Central memory CD4-positive, alpha-beta T cell (primary cell): ENCODE measurements at regions not wholly inside any gene's neighbourhood (a gene's known extent, or its start where the extent isn't known, plus 50 kb on each side); places are given as distances from the start of the nearest gene placed in this dataset.
"Not testable (repeated sequence)": the region's sequence is repeated elsewhere in the genome, so short reads cannot be mapped to it uniquely, and the experiment has no call there.

Source experiments
- DNase-seq: peaks from one replicate; pipeline ENCODE4 v3.0.0; 2022

GRCh38 chr17:77610972-77611521 is 347.5 kb upstream of the TNRC6C start:
- DNase-seq, result no peak

DNA sequence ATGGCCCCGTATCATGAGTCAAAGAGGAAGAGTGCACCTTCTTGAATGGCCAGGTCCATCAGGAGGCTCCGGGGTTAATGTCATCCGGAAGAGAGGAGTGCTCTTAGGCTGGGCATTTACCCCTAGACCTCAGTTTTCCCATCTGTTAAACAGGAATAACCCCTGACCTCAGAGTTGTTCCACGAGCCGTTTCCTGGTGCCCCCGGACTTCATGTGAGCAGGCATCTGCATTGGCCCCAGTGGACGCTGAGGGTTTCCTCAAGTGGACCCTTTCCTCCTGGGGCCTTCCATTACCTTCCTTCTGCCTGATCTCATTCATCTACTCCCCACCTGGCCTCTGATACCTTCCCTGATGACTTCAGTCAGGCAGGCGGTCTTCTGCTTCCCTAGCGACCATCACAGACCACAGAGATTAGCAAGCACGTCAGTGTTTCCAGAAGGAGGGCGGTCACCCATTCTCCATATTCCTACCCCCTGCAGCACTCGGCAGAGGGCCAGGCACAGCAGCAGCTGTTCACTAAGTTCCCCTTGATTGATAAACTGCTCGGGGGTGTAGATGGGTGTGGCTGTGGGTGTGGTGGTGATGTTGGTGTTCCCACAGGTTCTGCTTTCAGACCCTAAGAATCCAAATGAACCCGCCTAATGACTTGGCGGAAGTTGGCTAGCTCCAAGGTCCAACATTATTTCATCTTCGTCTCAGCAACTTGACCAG is 346.6 kb upstream of the TNRC6C start:
- no peak for DNase-seq

DNA sequence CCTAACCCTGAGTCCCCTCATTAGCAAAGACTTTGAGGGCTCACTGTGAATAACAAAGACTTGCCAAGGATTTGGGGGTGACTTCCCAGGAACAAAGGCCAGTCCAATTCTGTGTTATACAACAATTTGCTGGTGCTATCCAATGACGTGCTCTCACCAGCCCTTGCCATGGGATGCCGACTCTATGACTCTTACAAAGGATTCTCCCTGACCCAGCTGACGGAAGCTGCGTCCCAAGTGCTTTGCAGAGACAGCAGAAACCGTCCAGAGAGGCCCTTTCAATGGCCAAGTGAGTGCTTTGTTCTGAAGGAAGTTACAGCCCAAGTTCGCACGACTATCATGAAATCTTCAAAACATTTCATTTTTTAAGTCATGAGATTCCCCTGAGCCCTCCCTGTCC is 345.3 kb upstream of the TNRC6C start:
- no peak for DNase-seq

GRCh38 chr17:77613627-77614026 is 344.9 kb upstream of the TNRC6C start:
- DNase-seq, result no peak

DNA sequence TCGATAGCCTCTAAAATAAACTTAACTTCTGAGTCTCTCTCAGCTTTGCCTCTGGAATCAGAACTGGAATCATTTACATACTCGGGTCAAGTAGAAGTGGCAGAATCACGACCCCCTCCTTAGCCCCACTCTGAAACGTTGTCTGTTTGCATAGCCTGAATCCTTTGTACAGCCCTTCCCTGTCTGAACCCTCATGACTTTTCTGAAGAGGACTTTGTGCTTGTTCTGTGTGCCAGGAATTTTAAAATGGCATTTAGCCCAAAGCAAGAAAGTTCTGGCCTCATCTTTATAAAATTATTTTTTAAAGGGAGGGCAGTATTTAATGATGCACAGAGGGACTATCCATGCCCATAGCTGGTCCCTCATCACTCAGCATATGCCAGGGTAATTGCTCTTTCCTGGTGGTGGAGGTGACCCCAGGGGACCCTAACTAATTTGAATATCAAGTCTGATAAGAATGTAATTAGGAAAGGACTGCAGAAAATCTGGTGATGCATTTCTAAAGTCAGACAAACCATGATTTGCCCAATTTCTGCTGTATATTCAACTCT is 342.7 kb upstream of the TNRC6C start:
- no peak for DNase-seq

DNA sequence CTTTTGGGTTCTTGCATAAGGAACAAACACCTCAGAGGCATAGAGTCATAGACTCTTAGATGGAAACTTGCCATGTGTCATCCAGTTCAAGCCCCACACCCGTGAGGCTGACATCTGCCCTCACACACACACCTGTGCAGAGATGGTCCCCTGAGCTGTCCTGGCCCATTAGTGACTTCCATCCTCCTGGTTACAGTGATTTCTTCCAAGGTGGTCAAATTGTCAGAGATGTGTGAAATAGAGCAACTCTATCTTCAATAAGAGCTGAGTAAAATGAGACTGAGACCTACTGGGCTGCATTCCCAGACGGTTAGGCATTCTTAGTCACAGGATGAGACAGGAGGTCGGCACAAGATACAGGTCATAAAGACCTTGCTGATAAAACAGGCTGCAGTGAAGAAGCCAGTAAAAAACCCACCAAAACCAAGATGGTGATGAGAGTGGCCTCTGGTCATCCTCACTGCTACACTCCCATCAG is 342.2 kb upstream of the TNRC6C start:
- DNase-seq, result no peak

GRCh38 chr17:77617516-77617915 is 341.0 kb upstream of the TNRC6C start:
- no peak for DNase-seq

DNA sequence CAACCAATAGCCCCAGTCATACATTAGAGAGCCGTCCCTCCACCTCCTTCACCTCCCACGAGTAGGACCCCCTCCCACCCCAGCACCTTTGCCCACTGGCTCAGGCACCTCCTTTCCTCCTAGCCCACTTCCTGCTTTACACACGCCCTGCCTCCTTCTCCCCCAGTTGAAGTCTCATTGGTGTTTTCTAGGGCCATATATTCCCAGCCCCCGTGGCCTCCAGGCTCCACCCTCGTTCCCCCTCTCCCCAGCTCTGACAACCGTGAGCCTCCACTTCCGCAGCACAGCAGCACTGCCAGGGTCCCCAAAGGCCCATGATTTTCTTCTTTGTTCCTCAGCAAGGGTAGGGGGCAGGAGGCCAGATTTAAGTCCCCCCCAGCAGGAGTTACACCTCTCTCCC is 340.3 kb upstream of the TNRC6C start:
- no peak for DNase-seq

GRCh38 chr17:77618731-77619130 is 339.8 kb upstream of the TNRC6C start:
- no peak for DNase-seq

DNA sequence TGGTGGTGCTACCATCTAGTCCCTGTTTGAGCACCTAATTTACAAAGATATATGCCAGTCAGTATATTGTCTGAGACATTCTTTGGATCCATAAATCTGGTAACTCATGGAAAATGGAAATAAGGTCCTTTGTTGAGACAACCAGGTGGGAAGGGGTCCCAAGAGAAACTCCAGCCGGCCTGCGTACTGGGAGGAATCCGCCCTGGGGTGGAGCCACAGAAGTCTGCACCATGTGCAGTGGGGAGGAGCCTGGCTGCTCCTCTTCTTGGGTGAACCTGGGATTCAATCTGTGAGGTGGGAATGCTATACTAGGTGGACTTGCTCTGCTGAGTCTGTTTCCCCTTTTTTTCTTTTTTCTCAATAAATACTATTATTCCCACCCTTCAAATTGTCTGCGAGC is 339.2 kb upstream of the TNRC6C start:
- no peak for DNase-seq

DNA sequence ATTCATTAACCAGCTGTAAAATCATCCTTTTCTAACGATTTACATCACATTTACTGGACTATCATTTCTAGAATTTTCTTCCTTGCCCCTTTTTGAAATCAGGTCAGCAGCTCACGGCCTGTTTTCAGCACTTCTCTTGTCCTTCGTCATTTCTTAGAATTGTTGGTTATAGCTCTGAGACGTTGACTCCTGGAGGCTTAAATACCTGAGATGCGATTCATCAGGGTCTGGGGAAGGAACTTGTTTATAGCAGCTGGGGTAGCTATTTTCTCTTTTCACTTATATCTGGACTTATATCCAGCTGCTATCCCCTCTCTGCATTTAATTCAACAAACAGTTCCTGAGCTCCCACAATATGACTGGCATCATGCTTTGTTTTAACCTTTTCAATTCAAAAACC is 338.7 kb upstream of the TNRC6C start:
- no peak for DNase-seq

GRCh38 chr17:77620282-77620681 is 338.2 kb upstream of the TNRC6C start:
- DNase-seq, result no peak

- DNase-seq, result not testable (repeated sequence)
These were observed 336.4 kb upstream of the TNRC6C start for GRCh38 chr17:77622084-77622483.

DNA sequence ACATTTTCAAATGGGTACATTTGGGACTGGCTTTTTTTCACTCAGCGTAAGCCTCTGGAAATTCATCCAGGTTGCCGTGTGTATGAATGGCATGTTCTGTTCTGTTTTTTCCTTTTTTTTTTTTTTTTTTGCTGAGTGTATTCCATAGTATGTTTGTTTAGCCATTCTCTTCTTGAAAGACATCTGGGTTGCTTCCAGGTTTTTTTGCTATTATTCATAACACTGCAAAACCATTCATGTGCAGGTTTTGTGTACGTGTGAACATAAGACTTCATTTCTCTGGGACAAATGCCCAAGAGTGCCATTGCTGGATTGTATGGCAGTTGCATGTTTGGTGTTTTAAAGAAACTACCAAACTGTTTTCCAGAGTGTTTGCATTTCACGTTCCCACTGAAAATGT is 335.9 kb upstream of the TNRC6C start:
- no peak for DNase-seq

GRCh38 chr17:77623321-77623720 is 335.2 kb upstream of the TNRC6C start:
- not testable (repeated sequence) for DNase-seq

- no peak for DNase-seq
These were observed 330.5 kb upstream of the TNRC6C start for GRCh38 chr17:77628035-77628434.

GRCh38 chr17:77629284-77629683 is 329.2 kb upstream of the TNRC6C start:
- DNase-seq, result not testable (repeated sequence)

DNA sequence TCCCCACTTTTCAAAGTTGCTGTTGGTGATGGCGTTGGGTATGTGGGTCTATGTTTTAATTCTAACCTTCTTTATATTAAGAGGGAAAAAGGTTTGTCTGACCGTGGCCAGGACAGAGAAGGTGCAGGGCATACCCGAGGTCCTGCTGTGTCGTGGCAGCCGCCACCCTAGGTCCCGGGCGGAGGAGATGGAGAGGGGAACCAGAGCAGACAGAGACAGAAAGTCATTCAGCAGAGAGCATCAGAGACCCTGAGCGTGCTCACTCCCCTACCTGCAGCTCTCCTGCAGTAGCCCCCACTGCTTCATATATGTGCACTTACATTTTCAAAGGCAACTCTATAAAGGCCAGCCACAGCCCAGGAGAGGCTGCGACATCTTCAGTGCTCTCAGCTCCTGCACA is 327.2 kb upstream of the TNRC6C start:
- DNase-seq, result no peak

- DNase-seq, result no peak
These were observed 325.9 kb upstream of the TNRC6C start for GRCh38 chr17:77632619-77633018.

DNA sequence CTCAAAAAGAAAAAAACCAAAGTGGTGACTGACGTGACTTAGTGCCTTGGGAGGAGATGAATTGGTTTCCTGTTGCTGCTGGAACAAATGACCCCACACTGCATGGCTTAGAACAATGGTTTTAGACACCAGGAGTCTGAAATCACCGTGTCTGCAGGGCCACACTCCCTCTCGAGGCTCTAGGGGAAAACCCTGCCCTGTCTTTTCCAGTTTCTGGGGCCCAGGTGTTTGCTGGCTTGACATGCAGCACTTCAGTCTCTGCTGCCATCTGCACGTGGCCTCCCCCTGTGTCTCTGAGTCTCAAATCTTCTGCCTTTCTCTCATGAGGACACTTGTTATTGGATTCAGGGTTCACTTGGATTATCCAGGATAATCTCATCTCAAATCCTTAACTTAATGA is 323.8 kb upstream of the TNRC6C start:
- DNase-seq, result no peak

DNA sequence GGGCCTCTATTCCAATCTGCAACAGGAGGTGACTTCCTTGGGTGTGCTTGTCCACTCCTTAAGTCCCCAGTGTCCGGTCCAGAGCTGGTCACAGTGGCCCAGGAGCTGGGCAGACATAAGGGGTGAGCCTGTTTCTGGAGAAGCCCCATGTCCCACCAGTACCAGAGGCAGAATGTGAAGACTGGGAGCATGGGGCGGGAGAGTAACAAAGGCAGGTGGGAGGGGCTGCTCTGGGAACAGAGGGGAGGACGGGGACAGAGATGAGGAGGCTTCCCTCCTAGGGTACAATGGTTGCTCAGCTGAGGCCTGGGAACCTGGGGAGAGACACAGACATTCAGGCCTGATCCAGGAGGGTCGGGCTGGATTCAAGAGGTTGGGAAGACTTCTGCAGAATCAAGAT is 323.3 kb upstream of the TNRC6C start:
- no peak for DNase-seq

- DNase-seq, result not testable (repeated sequence)
These were observed 322.7 kb upstream of the TNRC6C start for GRCh38 chr17:77635785-77636184.

GRCh38 chr17:77636835-77637817 is 321.4 kb upstream of the TNRC6C start:
- no peak for DNase-seq
